ENCODE measurements at regions not wholly inside any gene's neighbourhood (a gene's known extent, or its start where the extent isn't known, plus 50 kb on each side); places are given as distances from the start of the nearest gene placed in this dataset.
A peak's percentile ranks its signal among the peaks of the same experiment; 100 is the strongest.

GRCh38 chr20:60467078-60467477 is 508.9 kb downstream of the CDH26 start:
- 88 to 92% methylated on average over 2 of the region's 2 CpGs for WGBS, 2 experiments (ENCODE audit: insufficient coverage in 1 of 2, insufficient read length in 1 of 2)
- no peaks in the 10 kb centered on the region for H3K9me3 Mint-ChIP-seq
- H3K4me1 Mint-ChIP-seq: peaks cover 9% of the 10 kb centered on the region
- H3K4me3 ChIP-seq (ENCODE audit: low read length): no peak overlapping the region
- H3K27ac Mint-ChIP-seq: no peak overlapping the region
- H3K9me3 ChIP-seq (ENCODE audit: control insufficient read depth, low read length): no peaks in the 10 kb centered on the region
- H3K36me3 Mint-ChIP-seq (ENCODE audit: low read depth): no peaks in the 10 kb centered on the region
- no peak overlapping the region for H3K27ac ChIP-seq (ENCODE audit: low read depth, low read length)
- no peak overlapping the region for H3K4me3 Mint-ChIP-seq
- H3K27me3 Mint-ChIP-seq (ENCODE audit: insufficient read depth): peaks cover 4% of the 10 kb centered on the region
- no peak overlapping the region for H3K9ac ChIP-seq (ENCODE audit: extremely low read depth, low read length, poor library complexity, severe bottlenecking)
- no peaks in the 10 kb centered on the region for H3K27me3 ChIP-seq (ENCODE audit: control insufficient read depth, insufficient read depth, low read length, poor library complexity, severe bottlenecking)
- no peak for TF ChIP-seq CTCF (conservative IDR thresholded peaks at IDR 0.05)
- peak; percentile 34 for DNase-seq
- H3K36me3 ChIP-seq (ENCODE audit: control insufficient read depth, insufficient read depth, low read length): no peaks in the 10 kb centered on the region
- no peaks in the 10 kb centered on the region for H3K4me1 ChIP-seq (ENCODE audit: control insufficient read depth, insufficient read depth, low read length)

GRCh38 chr20:60467771-60468170 is 509.5 kb downstream of the CDH26 start:
- DNase-seq: peak; percentile 29
- Mint-ChIP-seq H3K9me3 (no peaks in the 10 kb centered on the region), H3K4me1 (peaks cover 9% of the 10 kb centered on the region), H3K4me3 (no peak overlapping the region), H3K27me3 (ENCODE audit: insufficient read depth) (peaks cover 4% of the 10 kb centered on the region), H3K36me3 (ENCODE audit: low read depth) (no peaks in the 10 kb centered on the region), H3K27ac (no peak overlapping the region)
- H3K9me3 ChIP-seq (ENCODE audit: control insufficient read depth, low read length): no peaks in the 10 kb centered on the region
- TF ChIP-seq CTCF (conservative IDR thresholded peaks at IDR 0.05): no peak
- no peaks in the 10 kb centered on the region for H3K4me1 ChIP-seq (ENCODE audit: control insufficient read depth, insufficient read depth, low read length)
- 76% methylated on average over 4 of the region's 4 CpGs; no CpG with 5 or more reads in 1 of the 2 experiments for WGBS, 2 experiments (ENCODE audit: insufficient coverage in 1 of 2, insufficient read length in 1 of 2)
- H3K27ac ChIP-seq (ENCODE audit: low read depth, low read length): no peak overlapping the region
- H3K27me3 ChIP-seq (ENCODE audit: control insufficient read depth, insufficient read depth, low read length, poor library complexity, severe bottlenecking): no peaks in the 10 kb centered on the region
- H3K4me3 ChIP-seq (ENCODE audit: low read length): no peak overlapping the region
- H3K9ac ChIP-seq (ENCODE audit: extremely low read depth, low read length, poor library complexity, severe bottlenecking): no peak overlapping the region
- no peaks in the 10 kb centered on the region for H3K36me3 ChIP-seq (ENCODE audit: control insufficient read depth, insufficient read depth, low read length)

- 87 to 89% methylated on average over 4 to 5 of the region's 5 CpGs for WGBS, 2 experiments (ENCODE audit: insufficient coverage in 1 of 2, insufficient read length in 1 of 2)
- Histone ChIP-seq H3K9ac (ENCODE audit: extremely low read depth, low read length, poor library complexity, severe bottlenecking) (no peak overlapping the region), H3K4me1 (ENCODE audit: control insufficient read depth, insufficient read depth, low read length) (no peaks in the 10 kb centered on the region), H3K4me3 (ENCODE audit: low read length) (no peak overlapping the region), H3K27me3 (ENCODE audit: control insufficient read depth, insufficient read depth, low read length, poor library complexity, severe bottlenecking) (no peaks in the 10 kb centered on the region), H3K36me3 (ENCODE audit: control insufficient read depth, insufficient read depth, low read length) (no peaks in the 10 kb centered on the region), H3K9me3 (ENCODE audit: control insufficient read depth, low read length) (no peaks in the 10 kb centered on the region), H3K27ac (ENCODE audit: low read depth, low read length) (no peak overlapping the region)
- DNase-seq: peak; percentile 13
- no peaks in the 10 kb centered on the region for H3K36me3 Mint-ChIP-seq (ENCODE audit: low read depth)
- H3K27ac Mint-ChIP-seq: no peak overlapping the region
- H3K4me3 Mint-ChIP-seq: no peak overlapping the region
- H3K27me3 Mint-ChIP-seq (ENCODE audit: insufficient read depth): peaks cover 4% of the 10 kb centered on the region
- H3K4me1 Mint-ChIP-seq: peaks cover 9% of the 10 kb centered on the region
- H3K9me3 Mint-ChIP-seq: no peaks in the 10 kb centered on the region
- TF ChIP-seq CTCF (conservative IDR thresholded peaks at IDR 0.05): no peak
These were observed 511.6 kb downstream of the CDH26 start for GRCh38 chr20:60469829-60470228.

Measured in endodermal cell (in vitro differentiated cells).